DND-41 (cell line): ENCODE measurements at regions not wholly inside any gene's neighbourhood (a gene's known extent, or its start where the extent isn't known, plus 50 kb on each side); places are given as distances from the start of the nearest gene placed in this dataset.

Source experiments
- EZH2 ChIP-seq: IDR thresholded peaks from 3 replicates; pipeline ENCODE4 v1.6.1; 2012; ENCODE audit warnings: borderline replicate concordance, low read depth, mild to moderate bottlenecking, moderate library complexity, low read length, inconsistent platforms; ENCODE audit not compliant: severe bottlenecking
- TF ChIP-seq, protein P1 (sequence below): IDR thresholded peaks from 2 replicates; pipeline ENCODE4 v1.5.1; 2012; ENCODE audit warnings: borderline replicate concordance, low read length, moderate library complexity, mild to moderate bottlenecking; ENCODE audit not compliant: poor library complexity, severe bottlenecking; ENCODE audit errors: extremely low read depth

DNA sequence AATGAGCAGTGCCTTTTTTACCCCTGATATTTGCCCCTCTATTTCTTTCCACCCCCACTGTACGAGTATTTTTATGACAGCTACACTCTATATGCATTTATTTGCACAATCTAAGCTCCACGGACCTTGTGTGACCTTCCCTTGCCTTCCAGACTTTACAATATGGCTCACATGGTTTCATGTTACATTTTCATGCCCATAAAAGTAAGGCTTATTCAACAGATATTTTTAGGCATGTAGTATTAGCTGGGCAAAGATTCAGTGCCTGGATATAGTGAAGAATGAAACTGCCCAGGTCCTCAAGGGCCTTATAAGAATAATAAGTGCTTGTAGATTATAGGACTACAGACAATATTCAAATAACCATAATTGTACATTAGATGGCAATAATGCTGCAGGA, 481.9 kb upstream of the CNTN4 start:
- TF ChIP-seq, protein P1, sequence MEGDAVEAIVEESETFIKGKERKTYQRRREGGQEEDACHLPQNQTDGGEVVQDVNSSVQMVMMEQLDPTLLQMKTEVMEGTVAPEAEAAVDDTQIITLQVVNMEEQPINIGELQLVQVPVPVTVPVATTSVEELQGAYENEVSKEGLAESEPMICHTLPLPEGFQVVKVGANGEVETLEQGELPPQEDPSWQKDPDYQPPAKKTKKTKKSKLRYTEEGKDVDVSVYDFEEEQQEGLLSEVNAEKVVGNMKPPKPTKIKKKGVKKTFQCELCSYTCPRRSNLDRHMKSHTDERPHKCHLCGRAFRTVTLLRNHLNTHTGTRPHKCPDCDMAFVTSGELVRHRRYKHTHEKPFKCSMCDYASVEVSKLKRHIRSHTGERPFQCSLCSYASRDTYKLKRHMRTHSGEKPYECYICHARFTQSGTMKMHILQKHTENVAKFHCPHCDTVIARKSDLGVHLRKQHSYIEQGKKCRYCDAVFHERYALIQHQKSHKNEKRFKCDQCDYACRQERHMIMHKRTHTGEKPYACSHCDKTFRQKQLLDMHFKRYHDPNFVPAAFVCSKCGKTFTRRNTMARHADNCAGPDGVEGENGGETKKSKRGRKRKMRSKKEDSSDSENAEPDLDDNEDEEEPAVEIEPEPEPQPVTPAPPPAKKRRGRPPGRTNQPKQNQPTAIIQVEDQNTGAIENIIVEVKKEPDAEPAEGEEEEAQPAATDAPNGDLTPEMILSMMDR, result no peak
- no peak for TF ChIP-seq EZH2
